Cardiac muscle cell (in vitro differentiated cells and primary cell): ENCODE measurements at regions not wholly inside any gene's neighbourhood (a gene's known extent, or its start where the extent isn't known, plus 50 kb on each side); places are given as distances from the start of the nearest gene placed in this dataset.

ENCODE experiments used
- DNase-seq, 2 donors: peaks; one replicate each; pipeline versions ENCODE4 v3.0.0 to v3.0.0-alpha.2; 2010 to 2017; ENCODE audit warnings: low read depth in 1 of 2, low spot score in 1 of 2
- H3K27ac ChIP-seq: fragments of 200-600 bp; sonication (generic); 2 replicates; pipeline ENCODE4 v1.5.1; 2016
- H3K27me3 ChIP-seq: fragments of 200-600 bp; sonication (generic); 2 replicates; pipeline ENCODE4 v1.6.0; 2016; ENCODE audit warnings: control low read depth
- H3K36me3 ChIP-seq: fragments of 200-600 bp; sonication (generic); 2 replicates; pipeline ENCODE4 v1.5.1; 2016; ENCODE audit warnings: control low read depth
- H3K4me1 ChIP-seq: fragments of 200-600 bp; sonication (generic); 2 replicates; pipeline ENCODE4 v1.8.1; 2017; ENCODE audit warnings: low read depth, mild to moderate bottlenecking, mixed run types
- H3K4me3 ChIP-seq: fragments of 200-600 bp; sonication (generic); 2 replicates; pipeline ENCODE4 v1.5.1; 2016; ENCODE audit warnings: mild to moderate bottlenecking
- H3K9me3 ChIP-seq: fragments of 200-600 bp; sonication (generic); 2 replicates; pipeline ENCODE4 v1.5.1; 2017; ENCODE audit warnings: low read depth, mild to moderate bottlenecking, control low read depth
- CTCF ChIP-seq: IDR thresholded peaks from 2 replicates; pipeline ENCODE4 v1.5.1; 2012; ENCODE audit warnings: low read depth, mild to moderate bottlenecking, low read length

- TF ChIP-seq CTCF, result no peak
- Histone ChIP-seq H3K27ac (no peak overlapping the region), H3K4me1 (no peaks in the 10 kb centered on the region), H3K4me3 (no peak overlapping the region), H3K36me3 (no peaks in the 10 kb centered on the region), H3K9me3 (no peaks in the 10 kb centered on the region), H3K27me3 (no peaks in the 10 kb centered on the region)
- no peak for DNase-seq
Measured at GRCh38 chr10:123284022-123284421, 129.8 kb downstream of the BUB3 start.

GRCh38 chr10:123287594-123288247 lies 133.5 kb downstream of the BUB3 start:
- Histone ChIP-seq H3K36me3 (no peaks in the 10 kb centered on the region), H3K4me3 (no peak overlapping the region), H3K4me1 (no peaks in the 10 kb centered on the region), H3K27me3 (no peaks in the 10 kb centered on the region), H3K9me3 (no peaks in the 10 kb centered on the region), H3K27ac (no peak overlapping the region)
- DNase-seq, result peak in 1 of 2 donors; percentile 14
- TF ChIP-seq CTCF, result no peak

GRCh38 chr10:123289432-123289831 lies 135.2 kb downstream of the BUB3 start:
- TF ChIP-seq CTCF, result no peak
- Histone ChIP-seq H3K4me1 (no peaks in the 10 kb centered on the region), H3K36me3 (no peaks in the 10 kb centered on the region), H3K9me3 (no peaks in the 10 kb centered on the region), H3K4me3 (no peak overlapping the region), H3K27ac (no peak overlapping the region), H3K27me3 (no peaks in the 10 kb centered on the region)
- no peak for DNase-seq

GRCh38 chr10:123294109-123294508 lies 139.9 kb downstream of the BUB3 start:
- Histone ChIP-seq H3K9me3 (no peaks in the 10 kb centered on the region), H3K4me3 (no peak overlapping the region), H3K36me3 (no peaks in the 10 kb centered on the region), H3K4me1 (no peaks in the 10 kb centered on the region), H3K27ac (no peak overlapping the region), H3K27me3 (no peaks in the 10 kb centered on the region)
- DNase-seq, result no peak
- no peak for TF ChIP-seq CTCF

- H3K27ac ChIP-seq, result no peak overlapping the region
- no peaks in the 10 kb centered on the region for H3K9me3 ChIP-seq
- no peak for DNase-seq
- no peak for TF ChIP-seq CTCF
- no peak overlapping the region for H3K4me3 ChIP-seq
- H3K27me3 ChIP-seq, result no peaks in the 10 kb centered on the region
- no peaks in the 10 kb centered on the region for H3K36me3 ChIP-seq
- H3K4me1 ChIP-seq, result no peaks in the 10 kb centered on the region
Measured at GRCh38 chr10:123294886-123295285, 140.7 kb downstream of the BUB3 start.
